ENCODE measurements at regions not wholly inside any gene's neighbourhood (a gene's known extent, or its start where the extent isn't known, plus 50 kb on each side); places are given as distances from the start of the nearest gene placed in this dataset.
"Not testable (repeated sequence)": the region's sequence is repeated elsewhere in the genome, so short reads cannot be mapped to it uniquely, and the experiment has no call there.

DNA sequence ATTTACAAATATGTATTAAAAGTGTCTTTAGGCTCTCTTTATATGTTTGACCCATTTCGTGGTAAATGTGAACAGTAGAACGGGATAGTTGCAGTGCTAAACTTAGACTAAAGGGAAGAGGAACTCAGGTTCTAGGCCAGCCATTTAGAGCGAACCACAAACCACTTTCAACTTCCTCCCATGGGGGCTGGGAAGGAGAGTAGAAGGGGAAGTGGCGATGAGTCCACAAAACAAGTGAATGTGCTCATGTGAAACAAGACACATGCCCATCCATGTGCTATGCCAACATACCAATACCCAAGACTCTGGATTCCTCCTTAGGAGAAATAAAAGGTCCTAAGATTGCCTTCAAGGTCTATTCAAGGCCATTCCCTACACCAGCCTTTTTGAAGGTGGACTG, 940.4 kb upstream of the FOXG1 start:
- H3K18ac ChIP-seq (ENCODE audit: low read depth, low read length); CTCF ChIA-PET; ATAC-seq (ENCODE audit: low read depth); H2AK5ac ChIP-seq (ENCODE audit: low read depth, low read length); H3K9me1 ChIP-seq (ENCODE audit: insufficient read depth, low read length); H2AFZ ChIP-seq (replicated peaks; ENCODE audit: low read length, poor library complexity); H4K5ac ChIP-seq (ENCODE audit: low read depth, low read length); H3K4me2 ChIP-seq (ENCODE audit: low read depth, low read length); H3K23ac ChIP-seq (ENCODE audit: low read depth, low read length); dilution Hi-C loops (cut with HindIII; ENCODE audit: low sequenced_read_pairs, unreplicated experiment); BruUV-seq (replicated peaks); H3K4me1 ChIP-seq (ENCODE audit: control insufficient read depth, insufficient read depth, low read length); H3K36me3 ChIP-seq (ENCODE audit: control insufficient read depth, insufficient read depth, low read length); intact Hi-C loops (cut with micrococcal nuclease); H4K8ac ChIP-seq (ENCODE audit: low read depth in 2 of 2, low read length in 2 of 2); DNase-seq; H4K20me1 ChIP-seq (ENCODE audit: insufficient read depth, low read length); H3K79me1 ChIP-seq (ENCODE audit: low read depth in 1 of 2, low read length in 2 of 2); H3K9me3 ChIP-seq (ENCODE audit: control insufficient read depth, insufficient read depth, low read length); H2BK120ac ChIP-seq (ENCODE audit: low read depth, low read length); H3K27ac ChIP-seq (ENCODE audit: insufficient read depth, low read length); H2BK15ac ChIP-seq (ENCODE audit: low read depth, low read length); H3K4ac ChIP-seq (ENCODE audit: low read depth, low read length); H3K4me3 ChIP-seq (ENCODE audit: insufficient read depth, low read depth, low read length); H4K91ac ChIP-seq (ENCODE audit: insufficient read depth, low read depth, low read length); H3K9ac ChIP-seq (ENCODE audit: low read depth, low read length); H3K14ac ChIP-seq (replicated peaks; ENCODE audit: low read depth, low read length); H3K56ac ChIP-seq (ENCODE audit: extremely low read depth, insufficient read depth, low read length); in situ Hi-C loops (cut with MboI; ENCODE audit: low sequenced_read_pairs); H3K27me3 ChIP-seq (ENCODE audit: control insufficient read depth, insufficient read depth, low read length); POLR2A ChIA-PET (ENCODE audit: unreplicated experiment); H2BK20ac ChIP-seq (ENCODE audit: low read depth, low read length); H2AK9ac ChIP-seq (replicated peaks; ENCODE audit: low read depth, low read length, poor library complexity); H2BK5ac ChIP-seq (ENCODE audit: low read depth, low read length, poor library complexity, severe bottlenecking): not testable (repeated sequence)
- WGBS, 2 experiments (ENCODE audit: extremely low coverage in 2 of 2, insufficient read length in 1 of 2) = no CpG with 5 or more reads among the region's 4 CpGs

DNA sequence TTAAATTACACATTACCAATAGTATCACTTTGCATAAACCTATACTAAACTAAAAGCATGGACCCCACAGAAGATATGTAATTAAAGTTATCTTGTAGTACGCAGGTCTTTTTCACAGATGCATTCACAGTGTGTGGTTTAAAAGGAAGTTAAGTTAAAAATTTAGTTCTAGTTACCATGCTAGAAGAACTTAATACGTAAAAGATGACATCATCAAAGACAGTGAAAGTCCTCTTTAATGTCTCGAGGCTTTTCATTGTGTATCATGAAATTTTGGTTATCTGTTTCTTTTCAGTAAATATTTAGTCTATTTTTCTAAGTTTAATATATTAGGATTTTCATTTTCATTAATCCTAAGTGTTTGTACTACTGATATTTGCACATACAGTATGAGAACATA, 934.6 kb upstream of the FOXG1 start:
- H3K9me1 ChIP-seq (ENCODE audit: insufficient read depth, low read length); ATAC-seq (ENCODE audit: low read depth); H2BK20ac ChIP-seq (ENCODE audit: low read depth, low read length); intact Hi-C loops (cut with micrococcal nuclease); H3K27ac ChIP-seq (ENCODE audit: insufficient read depth, low read length); H3K23ac ChIP-seq (ENCODE audit: low read depth, low read length); H3K4me2 ChIP-seq (ENCODE audit: low read depth, low read length); POLR2A ChIA-PET (ENCODE audit: unreplicated experiment); H4K20me1 ChIP-seq (ENCODE audit: insufficient read depth, low read length); H3K9me3 ChIP-seq (ENCODE audit: control insufficient read depth, insufficient read depth, low read length); H2AK5ac ChIP-seq (ENCODE audit: low read depth, low read length); H2AK9ac ChIP-seq (replicated peaks; ENCODE audit: low read depth, low read length, poor library complexity); dilution Hi-C loops (cut with HindIII; ENCODE audit: low sequenced_read_pairs, unreplicated experiment); H3K4me1 ChIP-seq (ENCODE audit: control insufficient read depth, insufficient read depth, low read length); H2AFZ ChIP-seq (replicated peaks; ENCODE audit: low read length, poor library complexity); H3K4ac ChIP-seq (ENCODE audit: low read depth, low read length); H2BK15ac ChIP-seq (ENCODE audit: low read depth, low read length); H4K8ac ChIP-seq (ENCODE audit: low read depth in 2 of 2, low read length in 2 of 2); H4K5ac ChIP-seq (ENCODE audit: low read depth, low read length); H2BK120ac ChIP-seq (ENCODE audit: low read depth, low read length); H3K4me3 ChIP-seq (ENCODE audit: insufficient read depth, low read depth, low read length); H4K91ac ChIP-seq (ENCODE audit: insufficient read depth, low read depth, low read length); H3K27me3 ChIP-seq (ENCODE audit: control insufficient read depth, insufficient read depth, low read length); H3K18ac ChIP-seq (ENCODE audit: low read depth, low read length); in situ Hi-C loops (cut with MboI; ENCODE audit: low sequenced_read_pairs); H2BK5ac ChIP-seq (ENCODE audit: low read depth, low read length, poor library complexity, severe bottlenecking); H3K36me3 ChIP-seq (ENCODE audit: control insufficient read depth, insufficient read depth, low read length); H3K14ac ChIP-seq (replicated peaks; ENCODE audit: low read depth, low read length); BruUV-seq (replicated peaks); H3K56ac ChIP-seq (ENCODE audit: extremely low read depth, insufficient read depth, low read length); H3K9ac ChIP-seq (ENCODE audit: low read depth, low read length); DNase-seq; H3K79me1 ChIP-seq (ENCODE audit: low read depth in 1 of 2, low read length in 2 of 2); CTCF ChIA-PET: not testable (repeated sequence)
- WGBS, 2 experiments (ENCODE audit: extremely low coverage in 2 of 2, insufficient read length in 1 of 2) = no CpG with 5 or more reads among the region's 3 CpGs

Measured in IMR-90 (cell line).